HepG2 (cell line): ENCODE measurements at regions not wholly inside any gene's neighbourhood (a gene's known extent, or its start where the extent isn't known, plus 50 kb on each side); places are given as distances from the start of the nearest gene placed in this dataset.

Experiments
- CHCHD3 ChIP-seq: sonication (generic); formaldehyde crosslinking; IDR thresholded peaks from 2 replicates; pipeline ENCODE4 v1.8.0; 2022; ENCODE audit warnings: mild to moderate bottlenecking, missing genetic modification reagents, moderate library complexity
- CTCF ChIP-seq: sonication (generic); formaldehyde crosslinking; IDR thresholded peaks from 2 replicates; pipeline ENCODE4 v1.5.0; 2020; ENCODE audit warnings: mild to moderate bottlenecking, missing genetic modification reagents, moderate library complexity
- EHMT2 ChIP-seq: fragments of 200-600 bp; sonication (generic); IDR thresholded peaks from 2 replicates; pipeline ENCODE4 v1.7.0; 2017; ENCODE audit warnings: antibody characterized with exemption, low read depth, low read length, borderline replicate concordance
- GATA4 ChIP-seq: sonication (generic); IDR thresholded peaks from 2 replicates; pipeline ENCODE4 v1.6.1; 2016; ENCODE audit warnings: antibody characterized with exemption, low read depth, borderline replicate concordance
- HBP1 ChIP-seq: IDR thresholded peaks from 2 replicates; pipeline ENCODE4 v1.6.1; 2016; ENCODE audit warnings: low read depth, control low read depth
- MAFK ChIP-seq, 2 experiments: IDR thresholded peaks in 1 of 2; conservative IDR thresholded peaks in 1 of 2; 2 replicates each; pipeline ENCODE4 v1.6.1; 2011; ENCODE audit warnings: improper control_type of control experiment in 2 of 2, low read length in 2 of 2
- MAX ChIP-seq: IDR thresholded peaks from 2 replicates; pipeline ENCODE4 v1.6.1; 2012; ENCODE audit warnings: inconsistent platforms
- ZNF564 ChIP-seq: sonication (generic); formaldehyde crosslinking; IDR thresholded peaks from 2 replicates; pipeline ENCODE4 v1.8.1; 2023; ENCODE audit warnings: mild to moderate bottlenecking, missing genetic modification reagents

GRCh38 chr7:12756821-12757220 is 69.4 kb downstream of the ARL4A start:
- TF ChIP-seq MAFK (conservative IDR thresholded peaks at IDR 0.05 in 1 of 2, IDR thresholded peaks at IDR 0.05 in 1 of 2; ENCODE audit: low read length in 2 of 2) (no peak), EHMT2 (no peak), CHCHD3 (CRISPR knock-in tag) (no peak), ZNF564 (CRISPR knock-in tag) (no peak), HBP1 (no peak), MAX (no peak), GATA4 (no peak), CTCF (CRISPR knock-in tag) (no peak)
